Omental fat pad (tissue), 3 donors: ENCODE measurements at regions not wholly inside any gene's neighbourhood (a gene's known extent, or its start where the extent isn't known, plus 50 kb on each side); places are given as distances from the start of the nearest gene placed in this dataset.

Source experiments
- ATAC-seq: fragments of 150-250 bp; one replicate; pipeline ENCODE4 v1.9.1; 2016; ENCODE audit warnings: mild to moderate bottlenecking, moderate library complexity; ENCODE audit not compliant: low FRiP score
- DNase-seq: peaks from one replicate; pipeline ENCODE4 v3.0.0-alpha.2; 2019; ENCODE audit warnings: low spot score
- CTCF ChIP-seq, 3 donors: fragments of 450-650 bp; IDR thresholded peaks; one replicate each; pipeline ENCODE4 v1.5.1; 2016 to 2017; ENCODE audit warnings: antibody characterized with exemption in 3 of 3, mild to moderate bottlenecking in 3 of 3, moderate library complexity in 2 of 3

GRCh38 chr1:81044708-81045107 is 756.0 kb upstream of the ADGRL2 start:
- ATAC-seq (peak; percentile 71), DNase-seq (no peak)

GRCh38 chr1:81042225-81042624 is 758.5 kb upstream of the ADGRL2 start:
- no peak for TF ChIP-seq CTCF (IDR thresholded peaks at IDR 0.05)
- ATAC-seq (no peak), DNase-seq (no peak)

More at GRCh38 chr1:81044708-81045107, 756.0 kb upstream of the ADGRL2 start:
- no peak for TF ChIP-seq CTCF (IDR thresholded peaks at IDR 0.05)

GRCh38 chr1:81034291-81034690 is 766.4 kb upstream of the ADGRL2 start:
- ATAC-seq = no peak
- no peak for TF ChIP-seq CTCF (IDR thresholded peaks at IDR 0.05)
- no peak for DNase-seq

GRCh38 chr1:81032973-81033425 is 767.7 kb upstream of the ADGRL2 start:
- DNase-seq (no peak), ATAC-seq (no peak)
- no peak for TF ChIP-seq CTCF (IDR thresholded peaks at IDR 0.05)

GRCh38 chr1:81032374-81032773 is 768.4 kb upstream of the ADGRL2 start:
- no peak for TF ChIP-seq CTCF (IDR thresholded peaks at IDR 0.05)
- no peak for DNase-seq
- no peak for ATAC-seq

- DNase-seq = no peak
- no peak for TF ChIP-seq CTCF (IDR thresholded peaks at IDR 0.05)
- no peak for ATAC-seq
Measured at GRCh38 chr1:81030441-81030840, 770.3 kb upstream of the ADGRL2 start.

GRCh38 chr1:81029266-81029665 is 771.5 kb upstream of the ADGRL2 start:
- DNase-seq (no peak), ATAC-seq (no peak)
- TF ChIP-seq CTCF (IDR thresholded peaks at IDR 0.05) = no peak
